ENCODE measurements at regions not wholly inside any gene's neighbourhood (a gene's known extent, or its start where the extent isn't known, plus 50 kb on each side); places are given as distances from the start of the nearest gene placed in this dataset.

DNA sequence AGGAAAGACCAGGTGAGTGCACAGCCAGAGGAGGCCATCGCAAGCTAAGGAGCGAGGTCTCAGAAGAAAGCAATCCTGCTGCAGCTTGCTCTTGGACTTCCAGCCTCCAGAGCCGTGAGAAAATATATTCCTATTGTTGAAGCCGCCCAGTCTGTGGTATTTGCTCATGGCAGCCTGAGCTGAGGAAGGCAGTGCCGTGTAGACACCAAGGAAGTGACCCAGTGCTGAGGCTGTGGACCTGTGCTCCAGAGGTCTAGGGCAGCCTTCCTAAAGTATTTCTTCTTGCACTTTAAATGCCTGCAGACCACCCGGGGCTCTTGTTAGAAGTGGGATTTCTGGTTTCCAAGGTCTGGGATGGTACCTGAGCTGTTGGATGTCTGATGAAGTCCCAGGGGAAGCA lies 158.5 kb upstream of the KL start:
- no peak for DNase-seq (ENCODE audit: low read depth in 1 of 2, low spot score in 1 of 2)
- H3K4me1 ChIP-seq (ENCODE audit: low read depth) = no peaks in the 10 kb centered on the region
- no peak for TF ChIP-seq CTCF (IDR thresholded peaks at IDR 0.05; ENCODE audit: low read depth, low read length)
- no peaks in the 10 kb centered on the region for H3K36me3 ChIP-seq
- H3K9me3 ChIP-seq (ENCODE audit: low read depth) = no peaks in the 10 kb centered on the region
- no peak overlapping the region for H3K27ac ChIP-seq
- H3K27me3 ChIP-seq = no peaks in the 10 kb centered on the region
- H3K4me3 ChIP-seq = no peak overlapping the region

DNA sequence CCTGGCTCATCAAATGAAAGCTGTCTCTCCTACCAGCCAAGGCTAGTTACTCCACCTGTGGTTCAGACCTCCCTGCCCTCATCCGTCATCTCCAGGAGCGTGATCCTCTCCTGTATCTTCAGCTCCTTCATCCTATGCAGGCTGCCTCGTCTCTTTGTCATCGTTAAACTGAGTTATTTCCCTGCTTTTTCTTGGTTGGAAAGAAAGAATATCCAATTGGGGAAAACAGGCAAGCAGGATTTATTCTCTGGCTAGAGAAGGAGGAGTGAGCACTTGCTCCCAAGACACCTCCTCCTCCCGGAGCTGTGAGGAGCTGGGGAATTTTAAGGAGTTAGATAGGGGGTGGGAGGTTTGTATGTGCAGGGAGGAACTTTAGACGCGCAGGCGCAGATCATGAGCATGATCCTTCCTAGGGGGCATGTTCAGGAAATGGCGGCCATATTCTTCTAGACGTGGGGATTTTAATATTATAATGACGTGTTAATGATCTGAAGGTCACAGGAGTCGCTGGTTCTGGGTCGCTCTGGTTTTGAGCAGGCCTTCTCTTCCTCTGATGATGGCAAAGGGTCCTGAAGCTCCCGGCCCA lies 156.4 kb upstream of the KL start:
- Histone ChIP-seq H3K36me3 (no peaks in the 10 kb centered on the region), H3K27me3 (no peaks in the 10 kb centered on the region), H3K9me3 (ENCODE audit: low read depth) (no peaks in the 10 kb centered on the region), H3K4me1 (ENCODE audit: low read depth) (no peaks in the 10 kb centered on the region), H3K27ac (no peak overlapping the region), H3K4me3 (no peak overlapping the region)
- DNase-seq (ENCODE audit: low read depth in 1 of 2, low spot score in 1 of 2) = no peak
- TF ChIP-seq CTCF (IDR thresholded peaks at IDR 0.05; ENCODE audit: low read depth, low read length) = no peak

GRCh38 chr13:32861304-32861703 lies 154.9 kb upstream of the KL start:
- TF ChIP-seq CTCF (IDR thresholded peaks at IDR 0.05; ENCODE audit: low read depth, low read length) = no peak
- Histone ChIP-seq H3K9me3 (ENCODE audit: low read depth) (no peaks in the 10 kb centered on the region), H3K4me3 (no peak overlapping the region)

DNA sequence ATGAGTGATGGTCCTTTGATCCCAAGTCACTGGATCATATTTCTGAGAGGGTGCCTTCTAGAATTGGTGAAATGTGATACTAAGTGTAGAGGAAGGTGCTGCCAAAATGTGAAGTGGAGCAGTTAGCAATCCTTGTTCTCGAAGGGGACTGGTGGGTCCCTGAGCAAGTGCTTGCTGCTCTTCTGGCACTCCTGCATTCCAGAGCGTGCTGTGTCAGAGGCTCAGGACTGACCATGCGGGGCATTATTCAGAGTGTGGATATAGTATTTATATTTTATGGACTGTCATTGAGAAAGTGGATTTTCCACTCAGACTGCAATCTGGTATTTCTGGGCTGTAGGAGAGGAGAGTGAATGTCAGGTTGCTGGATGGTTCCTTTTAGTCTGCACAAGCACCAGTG lies 152.6 kb upstream of the KL start:
- TF ChIP-seq CTCF (IDR thresholded peaks at IDR 0.05; ENCODE audit: low read depth, low read length) = no peak
- H3K4me1 ChIP-seq (ENCODE audit: low read depth) = no peaks in the 10 kb centered on the region
- H3K4me3 ChIP-seq = no peak overlapping the region
- H3K36me3 ChIP-seq = no peaks in the 10 kb centered on the region
- no peak overlapping the region for H3K27ac ChIP-seq
- no peak for DNase-seq (ENCODE audit: low read depth in 1 of 2, low spot score in 1 of 2)
- H3K9me3 ChIP-seq (ENCODE audit: low read depth) = no peaks in the 10 kb centered on the region
- no peaks in the 10 kb centered on the region for H3K27me3 ChIP-seq

More at GRCh38 chr13:32861304-32861703, 154.9 kb upstream of the KL start:
- H3K36me3 ChIP-seq = no peaks in the 10 kb centered on the region
- no peaks in the 10 kb centered on the region for H3K27me3 ChIP-seq
- H3K4me1 ChIP-seq (ENCODE audit: low read depth) = no peaks in the 10 kb centered on the region
- no peak overlapping the region for H3K27ac ChIP-seq
- DNase-seq (ENCODE audit: low read depth in 1 of 2, low spot score in 1 of 2) = no peak

- no peaks in the 10 kb centered on the region for H3K4me1 ChIP-seq (ENCODE audit: low read depth)
These were observed 149.3 kb upstream of the KL start for GRCh38 chr13:32866921-32867320.

More at GRCh38 chr13:32866921-32867320, 149.3 kb upstream of the KL start:
- no peaks in the 10 kb centered on the region for H3K27me3 ChIP-seq
- no peaks in the 10 kb centered on the region for H3K36me3 ChIP-seq
- no peaks in the 10 kb centered on the region for H3K9me3 ChIP-seq (ENCODE audit: low read depth)
- no peak for DNase-seq (ENCODE audit: low read depth in 1 of 2, low spot score in 1 of 2)
- H3K4me3 ChIP-seq = no peak overlapping the region
- no peak overlapping the region for H3K27ac ChIP-seq
- no peak for TF ChIP-seq CTCF (IDR thresholded peaks at IDR 0.05; ENCODE audit: low read depth, low read length)

All from cardiac muscle cell (in vitro differentiated cells and primary cell).